ENCODE measurements at regions not wholly inside any gene's neighbourhood (a gene's known extent, or its start where the extent isn't known, plus 50 kb on each side); places are given as distances from the start of the nearest gene placed in this dataset.

DNA sequence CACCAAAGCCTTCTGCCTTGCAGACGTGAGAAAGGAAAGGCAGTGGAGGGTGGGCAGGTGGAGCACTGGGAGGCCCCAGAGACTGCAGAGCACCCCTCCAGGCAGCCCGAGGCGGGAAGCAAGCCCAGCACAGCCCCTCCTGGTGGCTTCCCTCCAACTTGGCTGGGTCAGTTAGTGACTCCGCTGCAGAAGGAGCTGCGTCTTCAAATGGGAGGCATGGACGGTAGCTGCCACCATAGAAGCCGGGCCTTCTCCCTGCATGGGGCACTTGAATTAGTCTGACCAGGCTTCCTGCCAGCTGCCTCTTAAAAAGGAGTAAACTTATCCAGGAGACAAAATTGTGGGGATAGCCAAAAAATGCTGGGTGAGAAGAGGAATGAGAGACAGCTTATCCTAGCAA lies 88.0 kb upstream of the RPS6KA2 start:
- H3K36me3 ChIP-seq, result no peaks in the 10 kb centered on the region
- H3K4me1 ChIP-seq, result peaks cover 0 to 13% (median 0%) of the 10 kb centered on the region in 9 donors
- TF ChIP-seq CTCF (IDR thresholded peaks at IDR 0.05), result no peak
- DNase-seq, result no peak
- H3K9me3 ChIP-seq, result peaks cover 0 to 16% (median 4%) of the 10 kb centered on the region in 11 donors
- ATAC-seq, result peak in 1 of 8 donors; percentile 22
- intact Hi-C loops (cut with DNase I), result no loop called here
- WGBS, 2 donors, result 77 to 80% methylated on average over 7 of the region's 7 CpGs
- no peak overlapping the region for H3K27ac ChIP-seq
- H3K27me3 ChIP-seq, result no peaks in the 10 kb centered on the region
- no peak overlapping the region for H3K4me3 ChIP-seq

- Histone ChIP-seq H3K27ac (no peak overlapping the region), H3K36me3 (no peaks in the 10 kb centered on the region), H3K9me3 (peaks cover 0 to 16% (median 4%) of the 10 kb centered on the region in 11 donors), H3K4me1 (peaks cover 0 to 13% (median 0%) of the 10 kb centered on the region in 9 donors), H3K4me3 (no peak overlapping the region), H3K27me3 (no peaks in the 10 kb centered on the region)
- intact Hi-C loops (cut with DNase I), result no loop called here
- ATAC-seq, result no peak
- no peak for TF ChIP-seq CTCF (IDR thresholded peaks at IDR 0.05)
- WGBS, 2 donors, result 94 to 95% methylated on average over 10 of the region's 10 CpGs
- no peak for DNase-seq
Measured at GRCh38 chr6:166714581-166714980, 87.5 kb upstream of the RPS6KA2 start.

DNA sequence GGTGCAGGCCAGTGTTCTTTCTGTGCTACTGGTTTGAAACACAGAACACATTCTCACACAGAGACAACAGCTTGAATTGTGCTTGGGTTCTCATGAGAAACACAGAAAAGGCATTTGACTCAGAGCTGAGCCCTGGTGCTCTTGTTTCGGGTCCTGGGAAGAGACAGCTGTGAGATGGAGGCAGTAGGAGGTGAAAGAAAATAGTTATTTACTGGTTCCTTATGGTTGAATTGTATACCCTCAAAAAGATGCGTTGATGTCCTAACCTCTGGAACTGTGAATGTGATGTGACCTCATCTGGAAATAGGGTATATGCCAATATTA lies 87.1 kb upstream of the RPS6KA2 start:
- intact Hi-C loops (cut with DNase I), result no loop called here
- Histone ChIP-seq H3K36me3 (no peaks in the 10 kb centered on the region), H3K4me3 (no peak overlapping the region), H3K27ac (no peak overlapping the region), H3K4me1 (peaks cover 0 to 13% (median 0%) of the 10 kb centered on the region in 9 donors), H3K9me3 (peaks cover 0 to 16% (median 4%) of the 10 kb centered on the region in 11 donors), H3K27me3 (no peaks in the 10 kb centered on the region)
- DNase-seq (no peak), ATAC-seq (no peak)
- 92 to 94% methylated on average over 2 of the region's 2 CpGs for WGBS, 2 donors
- TF ChIP-seq CTCF (IDR thresholded peaks at IDR 0.05), result no peak

DNA sequence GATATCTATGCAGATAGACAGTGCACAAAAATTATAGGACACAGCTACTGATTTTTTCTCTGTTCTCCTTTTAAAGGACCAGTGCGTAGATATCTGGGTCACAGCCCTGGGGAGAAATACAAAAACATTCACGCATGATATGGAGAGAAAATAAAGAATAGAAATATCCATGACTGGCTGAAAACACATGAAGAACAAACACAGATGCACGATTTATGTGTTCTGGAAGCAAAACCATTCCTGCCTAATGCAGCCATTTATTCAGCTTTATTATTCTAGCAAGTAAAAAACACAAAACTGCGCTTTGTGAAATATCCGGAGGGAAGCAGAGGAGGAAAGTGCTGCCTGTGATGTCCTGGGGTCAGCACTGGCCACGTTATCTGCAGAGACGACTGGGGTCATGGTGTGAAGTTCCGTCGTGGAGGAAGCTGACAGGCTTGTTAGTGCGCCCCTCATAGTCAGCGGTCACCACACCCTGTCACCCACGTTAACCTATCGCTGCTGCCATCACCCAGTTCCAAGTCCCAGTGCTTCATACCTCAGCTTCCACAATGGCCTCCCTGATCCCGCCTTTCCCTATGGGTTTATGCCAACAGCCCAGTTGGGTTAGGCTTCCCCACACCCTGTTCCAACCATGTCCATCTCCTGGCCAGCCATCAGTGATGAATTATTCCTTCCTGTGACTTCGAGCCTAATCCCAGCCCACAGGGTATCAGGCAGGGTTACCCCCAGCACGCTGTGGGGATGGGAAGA lies 86.6 kb upstream of the RPS6KA2 start:
- peak overlapping the region in 1 of 10 donors; percentile 1 for H3K4me3 ChIP-seq

More for the DNA sequence above, 86.6 kb upstream of the RPS6KA2 start:
- TF ChIP-seq CTCF (IDR thresholded peaks at IDR 0.05), result no peak
- DNase-seq (no peak), ATAC-seq (peak in 1 of 8 donors; percentile 25)
- no peaks in the 10 kb centered on the region for H3K27me3 ChIP-seq
- H3K4me1 ChIP-seq, result peaks cover 0 to 12% (median 0%) of the 10 kb centered on the region in 9 donors
- intact Hi-C loops (cut with DNase I), result no loop called here
- no peaks in the 10 kb centered on the region for H3K36me3 ChIP-seq
- H3K9me3 ChIP-seq, result peaks cover 0 to 16% (median 4%) of the 10 kb centered on the region in 11 donors
- H3K27ac ChIP-seq, result no peak overlapping the region
- 60 to 66% methylated on average over 16 of the region's 16 CpGs for WGBS, 2 donors

Measured in heart right ventricle (tissue), 16 donors.